Loucy (cell line): ENCODE measurements at regions not wholly inside any gene's neighbourhood (a gene's known extent, or its start where the extent isn't known, plus 50 kb on each side); places are given as distances from the start of the nearest gene placed in this dataset.

Source experiments
- H2AFZ ChIP-seq: fragments of 200-600 bp; sonication (generic); 2 replicates; pipeline ENCODE4 v1.6.0; 2016; ENCODE audit warnings: antibody characterized with exemption, mild to moderate bottlenecking, low read length, moderate library complexity
- H3F3A ChIP-seq: fragments of 200-600 bp; 2 replicates; pipeline ENCODE4 v1.6.0; 2016; ENCODE audit warnings: antibody characterized with exemption, low read depth, mild to moderate bottlenecking
- H3K27me3 ChIP-seq: fragments of 200-600 bp; sonication (generic); 2 replicates; pipeline ENCODE4 v1.6.1; 2014; ENCODE audit warnings: low read length, mild to moderate bottlenecking; ENCODE audit not compliant: insufficient read depth, poor library complexity, severe bottlenecking
- H3K36me3 ChIP-seq: fragments of 200-600 bp; sonication (generic); 2 replicates; pipeline ENCODE4 v1.6.1; 2016; ENCODE audit warnings: low read length; ENCODE audit not compliant: insufficient read depth
- H3K4me1 ChIP-seq: fragments of 200-600 bp; sonication (generic); 2 replicates; pipeline ENCODE4 v1.5.1; 2014; ENCODE audit warnings: low read length, mild to moderate bottlenecking; ENCODE audit not compliant: insufficient read depth, poor library complexity, severe bottlenecking
- H3K4me2 ChIP-seq: fragments of 200-600 bp; sonication (generic); 2 replicates; pipeline ENCODE4 v1.6.0; 2014; ENCODE audit warnings: antibody characterized with exemption, low read length, low read depth, mild to moderate bottlenecking; ENCODE audit not compliant: poor library complexity, severe bottlenecking
- H3K4me3 ChIP-seq: fragments of 200-600 bp; sonication (generic); 2 replicates; pipeline ENCODE4 v1.5.1; 2014; ENCODE audit warnings: low read length, mild to moderate bottlenecking, mixed read lengths; ENCODE audit not compliant: poor library complexity, severe bottlenecking
- H3K79me2 ChIP-seq: fragments of 200-600 bp; sonication (generic); 2 replicates; pipeline ENCODE4 v1.6.1; 2014; ENCODE audit warnings: low read length; ENCODE audit not compliant: insufficient read depth
- H3K9ac ChIP-seq: fragments of 200-600 bp; sonication (generic); 2 replicates; pipeline ENCODE4 v1.6.0; 2014; ENCODE audit warnings: mild to moderate bottlenecking, low read depth, low read length, moderate library complexity; ENCODE audit not compliant: poor library complexity, severe bottlenecking
- H3K9me2 ChIP-seq: fragments of 200-600 bp; sonication (generic); replicated peaks from 2 replicates; pipeline ENCODE4 v1.6.1; 2016; ENCODE audit warnings: low read depth, low read length, mixed read lengths
- H3K9me3 ChIP-seq: fragments of 200-600 bp; sonication (generic); 2 replicates; pipeline ENCODE4 v1.6.1; 2014; ENCODE audit warnings: mild to moderate bottlenecking, antibody characterized with exemption, low read length, low read depth; ENCODE audit not compliant: insufficient read depth
- H4K20me1 ChIP-seq: fragments of 200-600 bp; sonication (generic); 2 replicates; pipeline ENCODE4 v1.6.0; 2014; ENCODE audit warnings: antibody characterized with exemption, low read length, mild to moderate bottlenecking; ENCODE audit not compliant: insufficient read depth, poor library complexity, severe bottlenecking
- EZH2phosphoT487 ChIP-seq: fragments of 200-600 bp; IDR thresholded peaks from 2 replicates; pipeline ENCODE4 v1.6.1; 2018; ENCODE audit warnings: antibody characterized with exemption, mild to moderate bottlenecking, moderate library complexity, borderline replicate concordance
- TF ChIP-seq, protein P1 (sequence below): fragments of 200-600 bp; sonication (generic); conservative IDR thresholded peaks from 2 replicates; pipeline ENCODE4 v1.5.1; 2014; ENCODE audit warnings: mild to moderate bottlenecking, antibody characterized with exemption, low read length

DNA sequence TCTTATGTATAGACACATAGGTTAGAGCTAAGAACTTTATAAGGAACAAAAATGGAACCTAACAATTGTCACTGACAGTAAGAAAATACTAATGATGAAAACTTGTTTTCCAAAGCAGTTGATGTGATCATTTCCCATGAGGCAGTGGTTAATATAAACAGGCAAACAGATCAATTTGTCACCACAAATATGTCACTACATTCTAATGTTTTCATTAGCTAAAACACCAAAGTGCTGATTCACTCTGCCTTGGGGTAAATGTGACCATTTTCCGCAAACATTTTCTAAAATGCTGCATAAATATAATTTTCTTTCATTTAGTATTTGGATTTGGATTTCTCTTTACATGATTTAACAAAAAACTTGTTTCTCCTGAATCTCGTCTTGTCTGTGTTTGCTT, 408.9 kb upstream of the CTSO start:
- Histone ChIP-seq H3K4me3 (no peak overlapping the region), H3K27me3 (no peaks in the 10 kb centered on the region), H3K79me2 (no peaks in the 10 kb centered on the region), H2AFZ (no peak overlapping the region), H3K4me2 (no peak overlapping the region), H4K20me1 (no peaks in the 10 kb centered on the region), H3K36me3 (no peaks in the 10 kb centered on the region), H3K9ac (no peak overlapping the region), H3K9me3 (no peaks in the 10 kb centered on the region), H3K9me2 (no peaks in the 10 kb centered on the region), H3F3A (no peaks in the 10 kb centered on the region), H3K4me1 (no peaks in the 10 kb centered on the region)
- TF ChIP-seq, protein P1, sequence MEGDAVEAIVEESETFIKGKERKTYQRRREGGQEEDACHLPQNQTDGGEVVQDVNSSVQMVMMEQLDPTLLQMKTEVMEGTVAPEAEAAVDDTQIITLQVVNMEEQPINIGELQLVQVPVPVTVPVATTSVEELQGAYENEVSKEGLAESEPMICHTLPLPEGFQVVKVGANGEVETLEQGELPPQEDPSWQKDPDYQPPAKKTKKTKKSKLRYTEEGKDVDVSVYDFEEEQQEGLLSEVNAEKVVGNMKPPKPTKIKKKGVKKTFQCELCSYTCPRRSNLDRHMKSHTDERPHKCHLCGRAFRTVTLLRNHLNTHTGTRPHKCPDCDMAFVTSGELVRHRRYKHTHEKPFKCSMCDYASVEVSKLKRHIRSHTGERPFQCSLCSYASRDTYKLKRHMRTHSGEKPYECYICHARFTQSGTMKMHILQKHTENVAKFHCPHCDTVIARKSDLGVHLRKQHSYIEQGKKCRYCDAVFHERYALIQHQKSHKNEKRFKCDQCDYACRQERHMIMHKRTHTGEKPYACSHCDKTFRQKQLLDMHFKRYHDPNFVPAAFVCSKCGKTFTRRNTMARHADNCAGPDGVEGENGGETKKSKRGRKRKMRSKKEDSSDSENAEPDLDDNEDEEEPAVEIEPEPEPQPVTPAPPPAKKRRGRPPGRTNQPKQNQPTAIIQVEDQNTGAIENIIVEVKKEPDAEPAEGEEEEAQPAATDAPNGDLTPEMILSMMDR: no peak
- no peak for TF ChIP-seq EZH2phosphoT487

GRCh38 chr4:156347412-156348075, 393.9 kb upstream of the CTSO start:
- Histone ChIP-seq H3K4me1 (no peaks in the 10 kb centered on the region), H3K9me2 (no peaks in the 10 kb centered on the region), H3K79me2 (no peaks in the 10 kb centered on the region), H3K27me3 (no peaks in the 10 kb centered on the region), H3K4me3 (no peak overlapping the region), H3K4me2 (no peak overlapping the region), H4K20me1 (no peaks in the 10 kb centered on the region), H3K9me3 (no peaks in the 10 kb centered on the region), H2AFZ (no peak overlapping the region), H3K36me3 (no peaks in the 10 kb centered on the region), H3K9ac (no peak overlapping the region), H3F3A (no peaks in the 10 kb centered on the region)
- TF ChIP-seq, protein P1: no peak
- TF ChIP-seq EZH2phosphoT487: no peak

DNA sequence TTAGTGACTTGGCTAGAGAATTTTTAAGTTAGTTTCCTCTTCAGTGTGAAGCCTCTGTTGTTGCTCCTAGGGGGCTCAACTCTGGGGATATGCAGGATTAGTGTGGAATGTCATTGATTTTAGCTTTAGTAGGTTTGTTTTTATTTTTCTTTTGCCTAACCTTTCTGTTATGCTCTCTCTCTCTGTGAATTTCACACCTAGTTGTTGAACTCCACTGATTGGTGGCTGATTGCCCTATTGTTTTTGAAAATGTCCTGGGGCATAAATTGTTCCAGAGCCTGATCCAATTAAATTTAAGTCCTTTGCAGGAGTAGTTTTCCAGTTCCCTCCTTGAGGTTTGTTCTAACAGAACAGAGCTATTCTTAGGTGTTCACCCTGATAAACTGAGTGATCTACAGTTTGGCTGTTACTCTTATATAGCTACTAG, 393.3 kb upstream of the CTSO start:
- no peaks in the 10 kb centered on the region for H3F3A ChIP-seq
- H3K9me3 ChIP-seq: no peaks in the 10 kb centered on the region

More for the DNA sequence above, 393.3 kb upstream of the CTSO start:
- no peaks in the 10 kb centered on the region for H3K36me3 ChIP-seq
- no peak overlapping the region for H3K9ac ChIP-seq
- TF ChIP-seq, protein P1: no peak
- no peak for TF ChIP-seq EZH2phosphoT487
- no peaks in the 10 kb centered on the region for H4K20me1 ChIP-seq
- H3K4me1 ChIP-seq: no peaks in the 10 kb centered on the region
- no peak overlapping the region for H2AFZ ChIP-seq
- H3K4me3 ChIP-seq: no peak overlapping the region
- H3K9me2 ChIP-seq: no peaks in the 10 kb centered on the region
- no peaks in the 10 kb centered on the region for H3K27me3 ChIP-seq
- no peak overlapping the region for H3K4me2 ChIP-seq
- no peaks in the 10 kb centered on the region for H3K79me2 ChIP-seq
